Activated CD8-positive, alpha-beta memory T cell treated with anti-CD3 and anti-CD28 coated beads, Interleukin-2, amount 50 U/mL, for 4 hours (primary cell): ENCODE measurements at regions not wholly inside any gene's neighbourhood (a gene's known extent, or its start where the extent isn't known, plus 50 kb on each side); places are given as distances from the start of the nearest gene placed in this dataset.

Source experiments
- DNase-seq: peaks from one replicate; pipeline ENCODE4 v3.0.0-alpha.2; 2020

- no peak for DNase-seq
Observed at GRCh38 chr7:41877118-41877517, 174.2 kb upstream of the INHBA start.

DNA sequence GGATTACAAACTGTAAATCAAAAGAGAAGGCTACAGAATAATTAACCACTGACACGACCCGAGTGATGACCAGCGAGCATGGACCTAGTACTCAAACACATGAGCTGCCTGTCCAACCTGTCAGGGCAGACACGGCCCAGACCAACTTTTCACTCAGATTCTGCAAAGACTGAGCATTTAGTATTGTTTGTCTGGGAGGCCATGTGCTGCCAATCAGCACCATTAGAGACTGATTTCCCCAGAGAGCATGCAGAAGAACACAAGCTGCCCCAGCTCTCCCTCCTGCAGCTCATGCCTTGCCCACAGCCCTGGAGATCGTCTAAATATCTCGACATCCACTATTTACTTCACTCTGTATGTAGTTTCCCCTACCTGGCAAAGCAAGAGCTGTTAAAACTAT lies 172.6 kb upstream of the INHBA start:
- DNase-seq: no peak

- no peak for DNase-seq
Observed at GRCh38 chr7:41874201-41874785, 171.4 kb upstream of the INHBA start.

DNA sequence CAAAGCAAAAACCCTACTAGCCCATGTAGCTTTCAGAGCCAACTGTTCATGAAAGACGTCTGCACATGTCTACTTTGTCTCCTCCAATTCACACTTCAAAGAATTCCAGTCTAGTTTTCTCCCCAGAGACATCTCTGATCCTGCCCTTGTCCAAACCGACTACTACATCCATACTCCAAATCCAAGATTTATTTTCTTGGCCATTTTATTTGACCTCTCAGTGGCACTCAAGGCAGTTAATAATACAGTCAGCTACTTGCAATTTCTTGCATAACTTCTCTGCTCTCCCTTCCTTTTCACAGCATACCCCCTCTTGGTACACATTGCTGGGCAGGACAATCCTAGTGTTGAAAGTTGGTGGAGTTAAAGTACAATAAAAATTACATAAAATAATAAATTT lies 170.9 kb upstream of the INHBA start:
- DNase-seq: no peak

GRCh38 chr7:41872966-41873365 lies 170.1 kb upstream of the INHBA start:
- DNase-seq: no peak

GRCh38 chr7:41870461-41871138 lies 167.7 kb upstream of the INHBA start:
- no peak for DNase-seq

DNA sequence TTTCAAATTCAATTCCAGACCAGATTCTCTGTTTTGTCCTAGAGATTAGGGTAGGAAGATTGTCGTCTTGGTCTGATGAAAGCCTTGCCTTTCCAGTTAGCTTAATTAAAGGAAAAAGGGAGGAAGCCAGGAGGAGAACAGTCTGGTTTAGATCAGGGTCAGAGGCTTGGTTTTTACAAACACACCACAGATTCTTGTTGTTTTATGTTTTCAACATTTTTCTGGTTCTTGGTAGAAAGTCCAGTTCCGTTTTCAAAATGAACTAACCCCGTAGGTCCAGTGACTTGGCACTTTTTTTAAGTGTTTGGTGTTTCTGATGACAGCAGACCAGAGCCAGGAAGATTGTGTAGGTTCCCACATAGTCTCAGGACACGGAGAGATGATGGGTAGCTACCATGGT lies 167.1 kb upstream of the INHBA start:
- DNase-seq: no peak

- no peak for DNase-seq
Observed at GRCh38 chr7:41869596-41869995, 166.7 kb upstream of the INHBA start.

DNA sequence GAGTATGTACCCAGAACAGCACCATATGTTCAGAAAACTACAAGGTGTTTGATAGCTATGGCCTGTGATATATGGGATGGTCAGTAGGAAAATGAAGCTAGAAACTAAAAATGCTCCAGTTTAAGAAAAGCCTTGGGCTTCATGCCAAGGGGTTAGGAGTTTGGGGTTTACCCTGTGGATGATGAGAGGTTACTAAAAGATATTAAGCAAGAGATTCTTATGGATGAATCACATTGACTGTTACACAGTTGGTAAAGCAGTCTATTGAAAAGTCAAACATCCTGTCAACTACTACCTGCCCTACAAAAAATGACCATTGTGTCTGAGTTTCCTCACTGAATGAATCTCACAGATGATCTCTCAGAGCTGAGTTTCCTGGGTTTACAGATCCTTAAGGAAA lies 166.2 kb upstream of the INHBA start:
- DNase-seq: no peak

DNA sequence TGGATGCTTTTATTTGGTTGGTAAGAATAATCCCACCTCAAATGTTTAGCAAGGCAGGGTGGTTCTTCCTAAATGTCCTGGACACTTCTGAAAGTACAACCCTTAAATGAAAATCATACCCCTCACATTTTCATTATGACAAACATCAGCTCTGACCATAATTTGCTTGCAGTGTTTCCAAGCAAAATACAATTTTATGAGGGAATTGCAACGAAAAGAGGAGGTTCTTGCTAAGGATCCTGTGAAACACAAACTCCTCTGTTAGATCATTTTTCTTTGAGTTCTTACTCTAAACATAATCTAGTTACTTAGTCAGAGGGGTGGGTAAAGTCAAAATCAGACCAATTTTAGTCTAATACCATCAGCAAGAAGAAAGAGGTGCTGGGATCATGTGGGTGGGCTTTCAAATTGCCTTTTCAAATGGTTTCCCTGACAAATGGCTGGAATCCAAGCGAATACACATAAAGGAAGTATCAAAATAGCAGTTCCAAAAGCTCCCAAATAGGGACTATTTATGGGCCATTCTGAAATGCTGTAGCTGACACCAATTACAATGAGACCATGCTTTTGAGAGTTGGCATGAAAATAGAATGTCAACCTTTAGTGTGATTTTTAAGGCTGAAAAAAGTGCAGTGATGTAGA lies 164.9 kb upstream of the INHBA start:
- no peak for DNase-seq

DNA sequence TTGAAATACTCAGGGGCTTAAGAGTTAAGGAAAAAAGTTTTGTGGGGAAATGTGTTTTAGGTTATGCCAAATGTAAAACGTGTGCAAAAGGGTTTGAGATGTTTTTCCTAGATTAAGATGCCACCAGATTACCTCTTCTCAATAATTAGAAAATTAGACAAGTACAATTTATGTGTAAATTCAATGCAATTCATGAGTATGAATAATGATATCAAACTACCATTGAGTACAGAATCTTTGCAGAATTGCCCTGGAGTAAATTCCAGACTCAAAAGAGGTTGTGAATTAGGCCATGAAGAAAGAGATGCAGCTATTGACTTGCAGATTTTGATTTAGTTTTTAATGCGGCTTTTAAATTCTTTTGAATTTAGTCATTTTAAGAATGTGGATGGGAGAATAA lies 159.4 kb upstream of the INHBA start:
- DNase-seq: no peak

- DNase-seq: no peak
Observed at GRCh38 chr7:41861642-41862041, 158.8 kb upstream of the INHBA start.

DNA sequence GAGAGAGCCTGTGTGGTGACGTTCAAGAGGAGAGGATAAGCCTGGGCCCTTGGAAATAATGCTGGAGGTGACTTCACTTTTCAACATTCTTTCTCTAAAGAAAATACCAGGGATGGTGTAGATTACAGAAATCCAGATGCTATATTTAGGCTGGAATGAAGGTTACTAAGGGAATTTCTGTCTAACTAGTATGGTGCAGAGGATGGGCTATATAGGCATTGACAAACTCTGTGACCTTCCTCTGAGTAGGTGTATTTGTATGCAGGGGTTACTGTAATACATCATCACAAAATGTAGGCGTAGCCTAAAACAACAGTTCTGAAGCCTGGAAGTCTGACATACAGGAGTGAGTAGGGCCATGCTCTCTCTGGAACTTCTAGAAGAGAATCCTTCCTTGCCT lies 155.3 kb upstream of the INHBA start:
- no peak for DNase-seq

DNA sequence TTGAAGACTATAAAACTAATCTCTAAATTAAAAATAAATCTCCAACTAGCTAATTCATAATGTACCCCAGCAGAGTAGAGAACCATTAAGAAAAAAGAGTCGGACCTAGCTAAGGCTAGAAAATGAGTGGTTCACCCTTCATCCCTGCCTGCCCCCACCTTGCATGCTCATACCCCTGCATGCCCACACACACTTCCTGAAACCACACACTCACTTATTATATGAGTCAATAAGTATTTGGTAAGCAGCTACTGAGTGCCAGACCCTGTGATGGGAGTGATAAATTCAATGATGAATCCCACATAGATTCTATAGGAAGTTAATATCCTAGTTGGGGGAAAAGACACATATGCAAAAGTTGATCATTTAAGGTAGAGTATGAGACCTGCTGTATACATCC lies 152.9 kb upstream of the INHBA start:
- no peak for DNase-seq

- DNase-seq: no peak
Observed at GRCh38 chr7:41847606-41848005, 144.7 kb upstream of the INHBA start.

GRCh38 chr7:41847151-41847550 lies 144.3 kb upstream of the INHBA start:
- no peak for DNase-seq

- DNase-seq: no peak
Observed at GRCh38 chr7:41842956-41843355, 140.1 kb upstream of the INHBA start.

- DNase-seq: no peak
Observed at GRCh38 chr7:41837916-41838315, 135.0 kb upstream of the INHBA start.

GRCh38 chr7:41835976-41836530 lies 133.2 kb upstream of the INHBA start:
- no peak for DNase-seq

DNA sequence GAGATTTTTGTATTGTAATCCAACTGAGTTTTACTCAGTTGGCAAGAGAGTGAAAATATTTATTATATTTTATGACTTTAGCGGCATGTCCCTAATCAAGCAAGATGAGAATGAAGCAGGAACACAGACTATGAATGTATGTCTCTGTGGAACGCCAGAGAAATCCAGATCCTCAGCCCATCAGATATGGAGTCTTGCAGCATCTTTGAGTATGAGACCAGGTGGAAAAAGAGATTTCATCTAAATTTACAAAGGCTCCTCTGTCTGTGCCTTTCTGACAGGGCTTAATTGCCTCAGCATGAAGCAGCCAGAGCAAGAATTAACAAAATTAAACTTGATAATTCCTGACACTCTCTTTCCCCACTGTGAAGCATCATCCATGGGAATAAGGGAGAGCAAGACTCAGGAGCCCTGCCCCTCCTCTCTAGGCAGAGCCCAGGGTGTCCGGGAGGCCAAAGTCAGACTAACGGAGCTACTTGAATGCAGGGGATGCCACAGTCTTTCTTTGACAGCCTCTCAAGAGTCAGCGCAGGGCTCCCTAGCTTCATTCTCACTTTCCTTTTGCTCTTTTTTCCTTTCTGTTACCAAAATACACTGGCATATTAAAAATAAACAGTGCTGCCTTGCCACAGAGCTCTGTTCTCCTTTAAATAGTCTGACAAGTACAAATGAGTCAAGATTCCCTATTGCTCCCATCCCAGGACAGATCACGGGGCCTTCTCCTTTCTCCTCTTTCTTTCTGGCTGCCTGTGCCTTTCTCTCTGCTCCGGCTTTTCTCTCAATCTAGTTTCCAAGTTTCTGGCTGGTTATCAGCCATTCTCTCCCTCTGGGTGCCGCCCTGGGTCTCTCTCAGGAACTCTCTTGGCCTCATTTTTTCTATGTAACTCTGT lies 132.2 kb upstream of the INHBA start:
- DNase-seq: no peak

- DNase-seq: no peak
Observed at GRCh38 chr7:41832941-41833340, 130.1 kb upstream of the INHBA start.

- DNase-seq: no peak
Observed at GRCh38 chr7:41830271-41830670, 127.4 kb upstream of the INHBA start.

- DNase-seq: no peak
Observed at GRCh38 chr7:41828911-41829310, 126.0 kb upstream of the INHBA start.
